Left lung (tissue), 4 donors: ENCODE measurements at regions not wholly inside any gene's neighbourhood (a gene's known extent, or its start where the extent isn't known, plus 50 kb on each side); places are given as distances from the start of the nearest gene placed in this dataset.
A peak's percentile ranks its signal among the peaks of the same experiment; 100 is the strongest.

ENCODE experiments used
- ATAC-seq: fragments of 200-7000 bp; cut with Tn5 transposase; one replicate; pipeline ENCODE4 v1.9.1; 2020; ENCODE audit warnings: moderate library complexity
- DNase-seq, 4 donors: peaks; one replicate each; pipeline ENCODE4 v3.0.0-alpha.2; 2013 to 2020
- H3K27ac ChIP-seq, 2 donors: fragments of 200-600 bp; sonication (generic) in 1 of 2; one replicate each; pipeline versions ENCODE4 v1.5.0 to v1.8.0; 2020 to 2021
- H3K27me3 ChIP-seq, 2 donors: fragments of 200-600 bp; sonication (generic) in 1 of 2; one replicate each; pipeline versions ENCODE4 v1.5.0 to v1.8.0; 2020 to 2021
- H3K36me3 ChIP-seq, 2 donors: fragments of 200-600 bp; sonication (generic) in 1 of 2; one replicate each; pipeline versions ENCODE4 v1.5.0 to v1.8.0; 2020 to 2021
- H3K4me1 ChIP-seq, 2 donors: fragments of 200-600 bp; one replicate each; pipeline ENCODE4 v1.8.0; 2021
- H3K4me3 ChIP-seq, 2 donors: fragments of 200-600 bp; sonication (generic) in 1 of 2; one replicate each; pipeline versions ENCODE4 v1.5.0 to v1.8.0; 2020 to 2021; ENCODE audit warnings: mild to moderate bottlenecking in 1 of 2
- H3K9me3 ChIP-seq, 2 donors: fragments of 200-600 bp; sonication (generic) in 1 of 2; one replicate each; pipeline versions ENCODE4 v1.5.0 to v1.8.0; 2020 to 2021
- CTCF ChIP-seq, 2 donors: fragments of 200-600 bp; sonication (generic) in 1 of 2; IDR thresholded peaks; one replicate each; pipeline versions ENCODE4 v1.5.0 to v1.8.0; 2021; ENCODE audit warnings: antibody characterized with exemption in 2 of 2
- intact Hi-C, 2 donors: fragments of 100-400 bp; cut with DNase I; formaldehyde crosslinking; loops; one replicate each; pipeline versions ENCODE4 v1.11.2 to v1.14.2; 2022
- donor health status: DM: no; HTN: yes; CAD: no.
- donor health status: DM: no; HTN: no; CAD: no.

- TF ChIP-seq CTCF (IDR thresholded peaks at IDR 0.05) = no peak
- ATAC-seq (no peak), DNase-seq (peak in 1 of 4 donors; percentile 40)
- Histone ChIP-seq H3K9me3 (no peaks in the 10 kb centered on the region), H3K4me3 (no peak overlapping the region), H3K27ac (no peak overlapping the region), H3K36me3 (no peaks in the 10 kb centered on the region), H3K4me1 (no peaks in the 10 kb centered on the region), H3K27me3 (peaks cover 0 to 76% of the 10 kb centered on the region in 2 donors)
- intact Hi-C loops = no loop called here
These were observed 123.6 kb upstream of the C1orf174 start for GRCh38 chr1:4023678-4024077.

DNA sequence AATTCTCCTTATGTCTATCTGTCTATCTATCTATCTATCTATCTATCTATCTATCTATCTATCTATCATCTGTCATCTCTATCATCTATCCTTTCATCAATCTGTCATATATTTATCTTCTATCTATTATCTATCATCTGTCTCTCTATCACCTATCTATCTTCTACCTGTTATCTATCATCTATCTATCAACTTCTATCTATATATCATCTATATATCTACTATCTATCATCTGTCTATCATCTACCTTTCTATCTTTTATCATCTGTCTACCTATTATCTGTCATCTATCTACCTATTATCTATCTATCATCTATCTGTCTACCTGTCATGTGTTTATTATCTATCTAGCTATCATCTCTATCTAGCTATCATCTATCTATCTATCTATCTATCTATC is 124.7 kb upstream of the C1orf174 start:
- Histone ChIP-seq H3K36me3 (no peaks in the 10 kb centered on the region), H3K9me3 (no peaks in the 10 kb centered on the region), H3K27me3 (peaks cover 0 to 81% of the 10 kb centered on the region in 2 donors), H3K27ac (no peak overlapping the region), H3K4me1 (no peaks in the 10 kb centered on the region), H3K4me3 (no peak overlapping the region)
- ATAC-seq (no peak), DNase-seq (no peak)
- intact Hi-C loops = no loop called here
- TF ChIP-seq CTCF (IDR thresholded peaks at IDR 0.05) = no peak

- H3K4me1 ChIP-seq = no peaks in the 10 kb centered on the region
- H3K36me3 ChIP-seq = no peaks in the 10 kb centered on the region
- H3K9me3 ChIP-seq = no peaks in the 10 kb centered on the region
- intact Hi-C loops = no loop called here
- TF ChIP-seq CTCF (IDR thresholded peaks at IDR 0.05) = no peak
- H3K4me3 ChIP-seq = no peak overlapping the region
- ATAC-seq = no peak
- H3K27ac ChIP-seq = no peak overlapping the region
- DNase-seq = peak in 1 of 4 donors; percentile 25
- peaks cover 0 to 78% of the 10 kb centered on the region in 2 donors for H3K27me3 ChIP-seq
These were observed 125.7 kb upstream of the C1orf174 start for GRCh38 chr1:4025752-4026151.

GRCh38 chr1:4027008-4027407 is 126.9 kb upstream of the C1orf174 start:
- no peaks in the 10 kb centered on the region for H3K4me1 ChIP-seq
- intact Hi-C loops = no loop called here
- DNase-seq = peak in 1 of 4 donors; percentile 55
- H3K27me3 ChIP-seq = peaks cover 0 to 80% of the 10 kb centered on the region in 2 donors
- H3K9me3 ChIP-seq = no peaks in the 10 kb centered on the region
- H3K4me3 ChIP-seq = no peak overlapping the region
- TF ChIP-seq CTCF (IDR thresholded peaks at IDR 0.05) = no peak
- no peak overlapping the region for H3K27ac ChIP-seq
- H3K36me3 ChIP-seq = no peaks in the 10 kb centered on the region
- ATAC-seq = no peak

GRCh38 chr1:4027492-4028138 is 127.5 kb upstream of the C1orf174 start:
- Histone ChIP-seq H3K4me1 (no peaks in the 10 kb centered on the region), H3K27me3 (peaks cover 0 to 82% of the 10 kb centered on the region in 2 donors), H3K27ac (no peak overlapping the region), H3K36me3 (no peaks in the 10 kb centered on the region), H3K4me3 (no peak overlapping the region), H3K9me3 (no peaks in the 10 kb centered on the region)
- ATAC-seq (no peak), DNase-seq (peak in 1 of 4 donors; percentile 25)
- TF ChIP-seq CTCF (IDR thresholded peaks at IDR 0.05) = no peak
- intact Hi-C loops = no loop called here
